Lung microvascular endothelial cell (primary cell): ENCODE measurements at regions not wholly inside any gene's neighbourhood (a gene's known extent, or its start where the extent isn't known, plus 50 kb on each side); places are given as distances from the start of the nearest gene placed in this dataset.
"Not testable (repeated sequence)": the region's sequence is repeated elsewhere in the genome, so short reads cannot be mapped to it uniquely, and the experiment has no call there.

ENCODE experiments used
- DNase-seq, 2 donors: peaks; one replicate each; pipeline versions ENCODE4 v3.0.0 to v3.0.0-alpha.2; 2010; ENCODE audit warnings: low read depth in 2 of 2

GRCh38 chr7:20839196-20839735 is 52.6 kb upstream of the SP8 start:
- no peak for DNase-seq

GRCh38 chr7:20839987-20840386 is 53.3 kb upstream of the SP8 start:
- DNase-seq, result no peak

- no peak for DNase-seq
Measured at GRCh38 chr7:20846791-20847190, 60.1 kb upstream of the SP8 start.

GRCh38 chr7:20858951-20859350 is 72.3 kb upstream of the SP8 start:
- no peak for DNase-seq

- no peak for DNase-seq
Measured at GRCh38 chr7:20861468-20861867, 74.8 kb upstream of the SP8 start.

- no peak for DNase-seq
Measured at GRCh38 chr7:20862554-20862953, 75.9 kb upstream of the SP8 start.

- no peak for DNase-seq
Measured at GRCh38 chr7:20864221-20864620, 77.5 kb upstream of the SP8 start.

- no peak for DNase-seq
Measured at GRCh38 chr7:20865684-20866083, 79.0 kb upstream of the SP8 start.

- no peak for DNase-seq
Measured at GRCh38 chr7:20870977-20871376, 84.3 kb upstream of the SP8 start.

GRCh38 chr7:20892776-20893175 is 106.1 kb upstream of the SP8 start:
- no peak for DNase-seq

- DNase-seq, result no peak
Measured at GRCh38 chr7:20894806-20895205, 108.1 kb upstream of the SP8 start.

- DNase-seq, result no peak
Measured at GRCh38 chr7:20895563-20895962, 108.9 kb upstream of the SP8 start.

GRCh38 chr7:20896996-20897395 is 110.3 kb upstream of the SP8 start:
- no peak for DNase-seq

- no peak for DNase-seq
Measured at GRCh38 chr7:20906801-20907453, 120.2 kb upstream of the SP8 start.

- DNase-seq, result no peak
Measured at GRCh38 chr7:20911081-20911480, 124.4 kb upstream of the SP8 start.

GRCh38 chr7:20913853-20914252 is 127.2 kb upstream of the SP8 start:
- no peak for DNase-seq

GRCh38 chr7:20916311-20916710 is 129.6 kb upstream of the SP8 start:
- DNase-seq, result no peak

- DNase-seq, result no peak
Measured at GRCh38 chr7:20917603-20918002, 130.9 kb upstream of the SP8 start.

- no peak for DNase-seq
Measured at GRCh38 chr7:20918156-20918555, 131.5 kb upstream of the SP8 start.

GRCh38 chr7:20927178-20927577 is 140.5 kb upstream of the SP8 start:
- not testable (repeated sequence) for DNase-seq

GRCh38 chr7:20927976-20928375 is 141.3 kb upstream of the SP8 start:
- DNase-seq, result no peak

- DNase-seq, result no peak
Measured at GRCh38 chr7:20929199-20929598, 142.5 kb upstream of the SP8 start.

GRCh38 chr7:20931739-20932138 is 145.1 kb upstream of the SP8 start:
- DNase-seq, result no peak
